Lower leg skin (tissue), 3 donors: ENCODE measurements at regions not wholly inside any gene's neighbourhood (a gene's known extent, or its start where the extent isn't known, plus 50 kb on each side); places are given as distances from the start of the nearest gene placed in this dataset.

Experiments
- POLR2A ChIP-seq, 2 donors: fragments of 450-650 bp; IDR thresholded peaks; one replicate each; pipeline ENCODE4 v1.6.1; 2016 to 2017; ENCODE audit warnings: antibody characterized with exemption in 2 of 2, mild to moderate bottlenecking in 1 of 2, moderate library complexity in 1 of 2
- TF ChIP-seq, protein P1 (sequence below), 3 donors: fragments of 450-650 bp; IDR thresholded peaks; one replicate each; pipeline ENCODE4 v1.5.1; 2016; ENCODE audit warnings: antibody characterized with exemption in 3 of 3, mild to moderate bottlenecking in 3 of 3, moderate library complexity in 2 of 3

DNA sequence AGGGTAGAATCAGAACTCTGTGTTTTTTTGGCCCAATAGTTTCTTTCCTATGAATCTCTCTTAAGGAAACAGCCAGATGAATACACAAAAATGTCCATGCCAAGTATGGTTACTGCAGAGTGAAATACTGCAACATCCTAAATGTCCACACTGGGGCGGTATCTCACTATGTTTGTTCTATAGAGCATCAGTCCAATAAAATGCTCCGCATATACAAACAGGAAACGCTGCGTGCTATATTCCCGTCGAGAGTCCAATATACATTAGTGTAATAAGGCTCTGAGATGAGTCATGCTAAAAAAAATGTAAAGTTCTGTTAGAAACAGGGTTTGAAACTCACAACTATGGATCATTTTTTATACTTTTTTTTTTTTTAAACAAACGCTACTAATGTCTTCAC, 72.9 kb upstream of the ENOX2 start:
- TF ChIP-seq POLR2A (IDR thresholded peaks at IDR 0.05) = no peak
- TF ChIP-seq, protein P1, sequence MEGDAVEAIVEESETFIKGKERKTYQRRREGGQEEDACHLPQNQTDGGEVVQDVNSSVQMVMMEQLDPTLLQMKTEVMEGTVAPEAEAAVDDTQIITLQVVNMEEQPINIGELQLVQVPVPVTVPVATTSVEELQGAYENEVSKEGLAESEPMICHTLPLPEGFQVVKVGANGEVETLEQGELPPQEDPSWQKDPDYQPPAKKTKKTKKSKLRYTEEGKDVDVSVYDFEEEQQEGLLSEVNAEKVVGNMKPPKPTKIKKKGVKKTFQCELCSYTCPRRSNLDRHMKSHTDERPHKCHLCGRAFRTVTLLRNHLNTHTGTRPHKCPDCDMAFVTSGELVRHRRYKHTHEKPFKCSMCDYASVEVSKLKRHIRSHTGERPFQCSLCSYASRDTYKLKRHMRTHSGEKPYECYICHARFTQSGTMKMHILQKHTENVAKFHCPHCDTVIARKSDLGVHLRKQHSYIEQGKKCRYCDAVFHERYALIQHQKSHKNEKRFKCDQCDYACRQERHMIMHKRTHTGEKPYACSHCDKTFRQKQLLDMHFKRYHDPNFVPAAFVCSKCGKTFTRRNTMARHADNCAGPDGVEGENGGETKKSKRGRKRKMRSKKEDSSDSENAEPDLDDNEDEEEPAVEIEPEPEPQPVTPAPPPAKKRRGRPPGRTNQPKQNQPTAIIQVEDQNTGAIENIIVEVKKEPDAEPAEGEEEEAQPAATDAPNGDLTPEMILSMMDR (IDR thresholded peaks at IDR 0.05) = no peak
